HG03520 (cell line): ENCODE measurements at regions not wholly inside any gene's neighbourhood (a gene's known extent, or its start where the extent isn't known, plus 50 kb on each side); places are given as distances from the start of the nearest gene placed in this dataset.

Experiments used
- ATAC-seq: cut with Tn5 transposase; IDR thresholded peaks from one replicate; pipeline ENCODE4 v1.9.1; 2021; ENCODE audit warnings: mild to moderate bottlenecking, moderate library complexity; ENCODE audit not compliant: unreplicated experiment

GRCh38 chr6:156391977-156392376, 385.2 kb upstream of the ARID1B start:
- ATAC-seq, result no peak

GRCh38 chr6:156391061-156391672, 386.0 kb upstream of the ARID1B start:
- no peak for ATAC-seq

- no peak for ATAC-seq
These were observed 386.6 kb upstream of the ARID1B start for GRCh38 chr6:156390621-156391020.

GRCh38 chr6:156389296-156389695, 387.9 kb upstream of the ARID1B start:
- no peak for ATAC-seq

GRCh38 chr6:156387472-156387871, 389.7 kb upstream of the ARID1B start:
- no peak for ATAC-seq

- ATAC-seq, result no peak
These were observed 394.1 kb upstream of the ARID1B start for GRCh38 chr6:156383059-156383458.

GRCh38 chr6:156379392-156380289, 397.5 kb upstream of the ARID1B start:
- ATAC-seq, result no peak

- no peak for ATAC-seq
These were observed 398.3 kb upstream of the ARID1B start for GRCh38 chr6:156378853-156379252.

GRCh38 chr6:156376091-156376490, 401.1 kb upstream of the ARID1B start:
- no peak for ATAC-seq

GRCh38 chr6:156359912-156360311, 417.3 kb upstream of the ARID1B start:
- no peak for ATAC-seq

- ATAC-seq, result no peak
These were observed 424.3 kb upstream of the ARID1B start for GRCh38 chr6:156352861-156353260.

GRCh38 chr6:156351346-156351966, 425.7 kb upstream of the ARID1B start:
- no peak for ATAC-seq

GRCh38 chr6:156350337-156350736, 426.8 kb upstream of the ARID1B start:
- ATAC-seq, result no peak

- no peak for ATAC-seq
These were observed 428.3 kb upstream of the ARID1B start for GRCh38 chr6:156348849-156349248.

GRCh38 chr6:156348424-156348823, 428.8 kb upstream of the ARID1B start:
- ATAC-seq, result no peak

- no peak for ATAC-seq
These were observed 429.5 kb upstream of the ARID1B start for GRCh38 chr6:156347656-156348055.

- ATAC-seq, result no peak
These were observed 429.9 kb upstream of the ARID1B start for GRCh38 chr6:156347246-156347645.

- no peak for ATAC-seq
These were observed 431.5 kb upstream of the ARID1B start for GRCh38 chr6:156345700-156346099.

- no peak for ATAC-seq
These were observed 432.7 kb upstream of the ARID1B start for GRCh38 chr6:156344491-156344890.

- no peak for ATAC-seq
These were observed 439.4 kb upstream of the ARID1B start for GRCh38 chr6:156337801-156338200.

- no peak for ATAC-seq
These were observed 440.4 kb upstream of the ARID1B start for GRCh38 chr6:156336733-156337132.

GRCh38 chr6:156336089-156336488, 441.1 kb upstream of the ARID1B start:
- ATAC-seq, result no peak
